Hepatocyte (in vitro differentiated cells): ENCODE measurements at regions not wholly inside any gene's neighbourhood (a gene's known extent, or its start where the extent isn't known, plus 50 kb on each side); places are given as distances from the start of the nearest gene placed in this dataset.
"Not testable (repeated sequence)": the region's sequence is repeated elsewhere in the genome, so short reads cannot be mapped to it uniquely, and the experiment has no call there.

Experiments
- DNase-seq: peaks from one replicate; pipeline ENCODE4 v3.0.0-alpha.2; 2016; ENCODE audit warnings: low spot score
- H2AFZ ChIP-seq: fragments of 200-600 bp; sonication (generic); 2 replicates; pipeline ENCODE4 v1.6.0; 2016; ENCODE audit warnings: antibody characterized with exemption, mild to moderate bottlenecking
- H3K27ac ChIP-seq: fragments of 200-600 bp; sonication (generic); 2 replicates; pipeline ENCODE4 v1.5.1; 2016; ENCODE audit warnings: mild to moderate bottlenecking
- H3K27me3 ChIP-seq: fragments of 200-600 bp; sonication (generic); 2 replicates; pipeline ENCODE4 v1.6.1; 2016
- H3K36me3 ChIP-seq: fragments of 200-600 bp; sonication (generic); replicated peaks from 2 replicates; pipeline ENCODE4 v1.5.1; 2016; ENCODE audit warnings: low read depth; ENCODE audit not compliant: insufficient read depth
- H3K4me1 ChIP-seq: fragments of 200-600 bp; sonication (generic); 2 replicates; pipeline ENCODE4 v1.5.1; 2016; ENCODE audit warnings: mild to moderate bottlenecking, moderate library complexity; ENCODE audit not compliant: insufficient read depth
- H3K4me2 ChIP-seq: fragments of 200-600 bp; sonication (generic); 2 replicates; pipeline ENCODE4 v1.6.0; 2016
- H3K4me3 ChIP-seq: fragments of 200-600 bp; sonication (generic); 2 replicates; pipeline ENCODE4 v1.5.1; 2016; ENCODE audit warnings: mild to moderate bottlenecking
- H3K79me2 ChIP-seq: fragments of 200-600 bp; sonication (generic); 2 replicates; pipeline ENCODE4 v1.6.0; 2017; ENCODE audit warnings: mild to moderate bottlenecking
- H3K9me2 ChIP-seq: fragments of 200-600 bp; sonication (generic); replicated peaks from 2 replicates; pipeline ENCODE4 v1.6.0; 2017; ENCODE audit warnings: mild to moderate bottlenecking; ENCODE audit not compliant: insufficient read depth
- H3K9me3 ChIP-seq: fragments of 200-600 bp; sonication (generic); 2 replicates; pipeline ENCODE4 v1.5.1; 2016; ENCODE audit warnings: low read depth, mild to moderate bottlenecking
- H4K20me1 ChIP-seq: fragments of 200-600 bp; sonication (generic); 2 replicates; pipeline ENCODE4 v1.6.0; 2016; ENCODE audit warnings: mild to moderate bottlenecking; ENCODE audit not compliant: insufficient read depth, poor library complexity, severe bottlenecking
- WGBS: methylation state at CpG from one replicate; pipeline ENCODE4 v1.1.6; 2016; ENCODE audit warnings: low lambda C conversion rate; ENCODE audit errors: missing lambda C conversion rate; 5-methylcytosine and 5-hydroxymethylcytosine counted together

DNA sequence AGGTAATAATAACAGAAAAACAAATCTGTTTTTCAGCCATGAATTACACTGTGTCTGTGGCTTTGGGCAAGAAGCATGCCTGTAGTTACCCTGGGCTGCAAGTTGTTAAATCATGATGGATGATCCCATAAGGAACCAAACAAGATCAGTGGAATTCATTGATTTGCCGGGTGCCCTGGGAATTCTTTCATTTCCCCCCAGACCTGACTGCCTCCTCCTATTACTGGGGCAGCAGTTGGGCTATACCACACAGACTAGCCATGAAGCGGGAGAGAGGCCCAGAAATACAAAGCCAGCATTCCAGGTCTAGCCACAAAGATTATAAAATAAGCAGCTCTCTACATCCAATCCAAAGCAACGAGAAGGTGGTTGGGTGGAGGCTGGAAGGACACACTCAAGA is 174.2 kb downstream of the NPIPA8 start:
- H3K9me2 ChIP-seq, H2AFZ ChIP-seq, H3K9me3 ChIP-seq, H3K4me1 ChIP-seq, H3K36me3 ChIP-seq, DNase-seq, H3K27ac ChIP-seq, H3K4me3 ChIP-seq, H4K20me1 ChIP-seq, H3K4me2 ChIP-seq, H3K79me2 ChIP-seq, H3K27me3 ChIP-seq: not testable (repeated sequence)
- WGBS = 83% methylated on average over 3 of the region's 3 CpGs

- not testable (repeated sequence) for H3K4me2 ChIP-seq, H3K79me2 ChIP-seq, H3K9me3 ChIP-seq, H3K4me3 ChIP-seq, H2AFZ ChIP-seq, DNase-seq, H3K27ac ChIP-seq, H3K36me3 ChIP-seq, H3K4me1 ChIP-seq, H3K9me2 ChIP-seq, H3K27me3 ChIP-seq, H4K20me1 ChIP-seq
- WGBS = 92% methylated on average over 4 of the region's 4 CpGs
These were observed 175.3 kb downstream of the NPIPA8 start for GRCh38 chr16:18161224-18161623.

DNA sequence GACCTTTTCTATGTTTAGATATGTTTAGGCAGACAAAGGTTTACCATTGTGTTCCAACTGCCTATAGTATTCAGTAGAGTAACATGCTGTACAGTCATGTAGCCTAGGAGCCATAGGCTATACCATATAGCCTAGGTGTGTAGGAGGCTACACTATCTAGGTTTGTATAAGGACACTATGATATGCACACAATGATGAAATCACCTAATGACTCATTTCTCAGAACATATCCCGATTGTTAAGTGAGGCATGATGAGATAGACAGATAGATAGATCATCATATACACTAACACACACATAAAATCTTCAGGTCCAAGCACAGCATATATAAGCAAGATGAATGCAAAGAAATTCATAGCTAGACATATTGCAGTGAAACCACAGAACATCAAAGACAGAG is 177.4 kb downstream of the NPIPA8 start:
- not testable (repeated sequence) for H3K9me2 ChIP-seq, H3K79me2 ChIP-seq, H3K4me1 ChIP-seq, H3K36me3 ChIP-seq, H3K27me3 ChIP-seq, H3K27ac ChIP-seq, DNase-seq, H3K4me2 ChIP-seq, H3K4me3 ChIP-seq, H4K20me1 ChIP-seq, H3K9me3 ChIP-seq, H2AFZ ChIP-seq
- 61% methylated on average over 1 of the region's 1 CpG for WGBS

DNA sequence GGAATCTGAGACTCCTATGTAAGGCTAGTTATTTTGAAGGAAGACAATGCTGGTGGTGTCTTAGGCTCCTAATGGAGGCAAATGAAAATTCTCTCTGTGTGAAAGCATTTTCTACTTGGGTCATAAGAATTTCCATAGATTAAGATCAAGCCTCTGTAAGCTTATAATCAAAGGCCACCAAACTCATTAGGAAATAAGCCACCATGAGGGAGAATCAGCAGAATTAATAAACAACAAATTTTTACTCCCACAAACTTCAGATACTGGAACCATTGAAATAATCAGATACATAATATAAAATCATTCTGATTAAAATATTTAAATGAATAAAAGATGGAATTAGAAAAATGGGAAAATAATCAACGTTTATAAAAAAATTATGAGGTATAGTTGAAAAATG is 178.7 kb downstream of the NPIPA8 start:
- H3K9me2 ChIP-seq, H3K4me3 ChIP-seq: not testable (repeated sequence)
- 95% methylated on average over 1 of the region's 1 CpG for WGBS

GRCh38 chr16:18152832-18153231 is 183.7 kb downstream of the NPIPA8 start:
- H3K9me3 ChIP-seq, H3K36me3 ChIP-seq, H3K4me2 ChIP-seq, H3K27ac ChIP-seq, H3K9me2 ChIP-seq, H2AFZ ChIP-seq, H3K4me3 ChIP-seq, H3K27me3 ChIP-seq, DNase-seq, H3K79me2 ChIP-seq, H4K20me1 ChIP-seq, H3K4me1 ChIP-seq: not testable (repeated sequence)
- 56% methylated on average over 5 of the region's 6 CpGs for WGBS

More for the DNA sequence above, 178.7 kb downstream of the NPIPA8 start:
- H3K79me2 ChIP-seq, H2AFZ ChIP-seq, H3K27me3 ChIP-seq, H3K36me3 ChIP-seq, H3K4me1 ChIP-seq, H3K27ac ChIP-seq, H4K20me1 ChIP-seq, H3K9me3 ChIP-seq, H3K4me2 ChIP-seq, DNase-seq: not testable (repeated sequence)

- not testable (repeated sequence) for DNase-seq, H3K9me3 ChIP-seq, H4K20me1 ChIP-seq, H3K4me2 ChIP-seq, H3K36me3 ChIP-seq, H3K9me2 ChIP-seq, H3K79me2 ChIP-seq, H3K4me3 ChIP-seq, H3K27ac ChIP-seq, H3K27me3 ChIP-seq, H2AFZ ChIP-seq, H3K4me1 ChIP-seq
- no CpG with 5 or more reads among the region's 5 CpGs for WGBS
These were observed 188.4 kb downstream of the NPIPA8 start for GRCh38 chr16:18148132-18148531.

DNA sequence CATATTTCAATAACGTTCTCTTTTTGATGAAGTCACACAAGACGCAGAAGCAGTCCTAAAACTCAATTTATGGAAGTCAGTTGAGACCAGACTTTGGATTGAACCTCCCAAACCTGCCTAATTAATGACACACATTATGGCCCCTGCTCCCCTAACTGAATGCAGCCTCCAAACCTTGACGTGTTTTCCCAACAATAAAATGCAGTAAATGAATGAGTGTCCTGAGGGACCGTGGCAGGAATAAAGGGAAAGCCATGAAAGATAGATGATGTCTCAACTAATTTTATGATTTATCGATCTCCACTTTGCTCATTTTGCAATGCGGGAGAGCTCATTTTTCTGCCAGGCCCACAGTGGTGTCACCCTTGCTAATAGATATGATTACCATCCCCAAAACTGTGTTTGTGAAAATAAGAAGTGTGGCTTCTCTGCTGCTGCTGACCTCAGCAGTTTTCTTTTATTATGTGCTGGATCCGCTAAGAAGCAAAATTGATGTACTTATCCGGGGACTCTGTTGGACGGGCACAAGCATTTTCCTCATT is 189.9 kb downstream of the NPIPA8 start:
- not testable (repeated sequence) for H3K4me3 ChIP-seq, H3K36me3 ChIP-seq, H3K27me3 ChIP-seq, H3K9me3 ChIP-seq, DNase-seq, H3K4me2 ChIP-seq, H3K4me1 ChIP-seq, H3K79me2 ChIP-seq, H3K27ac ChIP-seq, H2AFZ ChIP-seq, H3K9me2 ChIP-seq, H4K20me1 ChIP-seq
- WGBS = no CpG with 5 or more reads among the region's 9 CpGs

DNA sequence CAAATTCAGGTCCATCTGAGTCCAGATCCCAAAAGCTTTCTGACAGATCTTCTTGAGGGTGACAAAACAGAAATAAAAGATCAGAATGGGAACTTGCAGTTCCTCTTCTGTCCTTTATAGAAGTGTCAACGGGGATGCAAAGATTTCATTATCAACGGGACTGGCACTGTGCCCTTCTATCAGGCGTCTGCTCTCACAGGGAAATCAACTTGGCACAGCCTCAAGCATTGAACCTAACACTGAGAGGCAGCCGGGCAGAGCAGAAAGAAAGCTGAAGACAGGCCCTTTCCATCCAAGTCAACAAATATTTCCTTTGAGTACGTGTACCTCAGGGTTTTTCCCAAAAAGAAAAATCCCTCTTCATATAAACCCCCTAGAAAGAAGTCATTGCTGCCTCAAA is 194.5 kb downstream of the NPIPA8 start:
- not testable (repeated sequence) for DNase-seq, H3K4me2 ChIP-seq, H3K9me2 ChIP-seq, H2AFZ ChIP-seq, H3K79me2 ChIP-seq, H3K9me3 ChIP-seq, H4K20me1 ChIP-seq, H3K4me3 ChIP-seq, H3K27ac ChIP-seq, H3K36me3 ChIP-seq, H3K27me3 ChIP-seq, H3K4me1 ChIP-seq
- no CpG with 5 or more reads among the region's 5 CpGs for WGBS

GRCh38 chr16:18136288-18136687 is 200.2 kb downstream of the NPIPA8 start:
- not testable (repeated sequence) for H3K36me3 ChIP-seq, H3K4me3 ChIP-seq, H3K79me2 ChIP-seq, H3K9me2 ChIP-seq, H3K27ac ChIP-seq, H3K27me3 ChIP-seq, H3K4me1 ChIP-seq, H3K4me2 ChIP-seq, H4K20me1 ChIP-seq, H3K9me3 ChIP-seq, H2AFZ ChIP-seq, DNase-seq
- no CpG with 5 or more reads among the region's 1 CpG for WGBS
